ENCODE measurements at regions not wholly inside any gene's neighbourhood (a gene's known extent, or its start where the extent isn't known, plus 50 kb on each side); places are given as distances from the start of the nearest gene placed in this dataset.

GRCh38 chr1:29838738-29839320 is 602.5 kb downstream of the PTPRU start:
- Histone ChIP-seq H3K4me1 (no peaks in the 10 kb centered on the region), H3K27ac (no peak overlapping the region), H3K4me3 (no peak overlapping the region), H3K27me3 (peaks cover 0 to 10% (median 8%) of the 10 kb centered on the region in 3 donors), H3K9me3 (peaks cover 0 to 4% (median 0%) of the 10 kb centered on the region in 3 donors), H3K36me3 (no peaks in the 10 kb centered on the region)
- intact Hi-C loops (cut with DNase I; ENCODE audit: low total_unique reads) = no loop called here
- DNase-seq = no peak
- no peak for ATAC-seq
- TF ChIP-seq CTCF (IDR thresholded peaks at IDR 0.05 in 4 of 5, conservative IDR thresholded peaks at IDR 0.05 in 1 of 5) (no peak), POLR2A (IDR thresholded peaks at IDR 0.05) (no peak)
- in situ Hi-C loops (cut with MboI; ENCODE audit: low sequenced_read_pairs in 4 of 4) = no loop called here

DNA sequence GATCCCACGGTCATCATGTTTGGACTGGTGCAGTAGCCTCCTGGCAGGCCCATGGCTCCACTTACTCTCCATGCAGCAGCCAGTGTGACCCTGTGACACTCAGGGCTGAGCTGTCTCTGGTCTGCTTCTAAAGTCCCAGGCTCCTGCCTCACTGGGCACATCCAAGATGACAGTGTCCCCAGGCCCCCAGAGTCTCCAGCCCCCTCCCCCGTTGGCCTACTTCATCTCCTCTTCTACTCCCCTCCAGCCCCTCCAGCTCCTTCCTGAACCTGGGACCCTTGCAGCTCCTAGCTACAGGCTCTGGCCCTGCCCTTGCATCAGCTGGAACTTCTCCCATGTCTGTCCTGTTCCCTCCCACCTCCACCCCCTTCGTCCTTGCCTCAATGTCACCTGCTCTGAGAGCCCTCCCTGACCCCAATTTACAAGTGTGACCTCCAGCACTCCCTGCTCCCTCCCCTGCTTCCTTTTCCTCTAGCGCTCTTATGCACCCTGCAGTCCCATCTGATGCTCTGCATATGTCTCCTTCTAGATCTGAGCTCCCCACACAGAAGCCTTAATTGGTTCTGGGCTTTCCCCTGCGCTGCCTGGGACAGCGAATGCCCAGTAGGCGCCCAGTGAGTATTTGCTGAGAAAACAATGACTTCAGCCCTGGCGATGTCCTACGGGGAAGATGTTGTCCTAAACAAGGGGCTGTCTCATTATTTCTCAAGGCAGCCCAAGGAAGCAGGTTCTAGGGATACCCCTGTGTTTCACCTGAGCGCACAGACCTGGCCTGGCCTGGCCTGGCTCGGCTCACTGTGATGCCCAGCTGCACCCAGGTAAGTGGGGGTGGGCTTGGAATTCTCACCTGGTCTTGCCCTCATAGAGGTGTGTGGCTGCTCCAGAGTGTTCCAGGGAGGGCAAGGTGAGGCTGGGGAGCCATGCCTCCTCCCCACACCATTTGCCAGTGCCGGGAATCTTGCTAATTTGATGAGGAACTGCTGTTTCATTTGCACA is 600.6 kb downstream of the PTPRU start:
- peaks cover 0 to 8% (median 6%) of the 10 kb centered on the region in 3 donors for H3K27me3 ChIP-seq
- intact Hi-C loops (cut with DNase I; ENCODE audit: low total_unique reads) = no loop called here

GRCh38 chr1:29835874-29836273 is 599.6 kb downstream of the PTPRU start:
- peaks cover 0 to 6% (median 2%) of the 10 kb centered on the region in 3 donors for H3K27me3 ChIP-seq
- no peaks in the 10 kb centered on the region for H3K9me3 ChIP-seq
- no peak overlapping the region for H3K4me3 ChIP-seq
- H3K27ac ChIP-seq = no peak overlapping the region
- ATAC-seq (no peak), DNase-seq (no peak)
- H3K36me3 ChIP-seq = no peaks in the 10 kb centered on the region
- intact Hi-C loops (cut with DNase I; ENCODE audit: low total_unique reads) (no loop called here), in situ Hi-C loops (cut with MboI; ENCODE audit: low sequenced_read_pairs in 4 of 4) (no loop called here)
- H3K4me1 ChIP-seq = no peaks in the 10 kb centered on the region
- no peak for TF ChIP-seq CTCF (IDR thresholded peaks at IDR 0.05 in 4 of 5, conservative IDR thresholded peaks at IDR 0.05 in 1 of 5)
- TF ChIP-seq POLR2A (IDR thresholded peaks at IDR 0.05) = no peak

More for the DNA sequence above, 600.6 kb downstream of the PTPRU start:
- no peak for TF ChIP-seq CTCF (IDR thresholded peaks at IDR 0.05 in 4 of 5, conservative IDR thresholded peaks at IDR 0.05 in 1 of 5)
- TF ChIP-seq POLR2A (IDR thresholded peaks at IDR 0.05) = no peak
- no peak for DNase-seq
- no peak for ATAC-seq
- H3K4me3 ChIP-seq = no peak overlapping the region
- no peaks in the 10 kb centered on the region for H3K9me3 ChIP-seq
- H3K27ac ChIP-seq = no peak overlapping the region
- in situ Hi-C loops (cut with MboI; ENCODE audit: low sequenced_read_pairs in 4 of 4) = no loop called here
- H3K36me3 ChIP-seq = no peaks in the 10 kb centered on the region
- no peaks in the 10 kb centered on the region for H3K4me1 ChIP-seq

- in situ Hi-C loops (cut with MboI; ENCODE audit: low sequenced_read_pairs in 4 of 4) (no loop called here), intact Hi-C loops (cut with DNase I; ENCODE audit: low total_unique reads) (no loop called here)
- DNase-seq = no peak
- Histone ChIP-seq H3K27me3 (peaks cover 0 to 4% (median 0%) of the 10 kb centered on the region in 3 donors), H3K4me3 (no peak overlapping the region), H3K4me1 (no peaks in the 10 kb centered on the region), H3K9me3 (no peaks in the 10 kb centered on the region), H3K27ac (no peak overlapping the region), H3K36me3 (no peaks in the 10 kb centered on the region)
- ATAC-seq = no peak
- TF ChIP-seq CTCF (IDR thresholded peaks at IDR 0.05 in 4 of 5, conservative IDR thresholded peaks at IDR 0.05 in 1 of 5) (no peak), POLR2A (IDR thresholded peaks at IDR 0.05) (no peak)
Measured at GRCh38 chr1:29835406-29835805, 599.1 kb downstream of the PTPRU start.

Measured in gastrocnemius medialis (tissue), 4 donors.